Memory B cell (primary cell): ENCODE measurements at regions not wholly inside any gene's neighbourhood (a gene's known extent, or its start where the extent isn't known, plus 50 kb on each side); places are given as distances from the start of the nearest gene placed in this dataset.

Experiments used
- ATAC-seq: fragments of 150-1000 bp; cut with Tn5 transposase; 2 replicates; pipeline ENCODE4 v1.10.0; 2021; ENCODE audit warnings: low read depth, mild to moderate bottlenecking, moderate library complexity
- DNase-seq, 2 donors: peaks; one replicate each; pipeline ENCODE4 v3.0.0; 2022; ENCODE audit warnings: low spot score in 2 of 2
- H3K27ac Mint-ChIP-seq: one replicate; pipeline ENCODE4 v1.8.0; 2022; ENCODE audit warnings: mild to moderate bottlenecking, moderate library complexity, mixed read lengths
- H3K27me3 Mint-ChIP-seq: one replicate; pipeline ENCODE4 v1.8.0; 2022; ENCODE audit warnings: mixed read lengths
- H3K36me3 Mint-ChIP-seq: one replicate; pipeline ENCODE4 v1.8.0; 2022; ENCODE audit warnings: mild to moderate bottlenecking, mixed read lengths
- H3K4me1 Mint-ChIP-seq: one replicate; pipeline ENCODE4 v1.8.0; 2022; ENCODE audit warnings: mixed read lengths
- H3K4me3 Mint-ChIP-seq: one replicate; pipeline ENCODE4 v1.8.0; 2022; ENCODE audit warnings: mild to moderate bottlenecking, moderate library complexity, mixed read lengths
- H3K9me3 Mint-ChIP-seq: one replicate; pipeline ENCODE4 v1.8.0; 2022; ENCODE audit warnings: mixed read lengths

GRCh38 chr2:71878626-71879508, 268.8 kb downstream of the CYP26B1 start:
- DNase-seq (no peak), ATAC-seq (no peak)
- no peaks in the 10 kb centered on the region for H3K36me3 Mint-ChIP-seq
- H3K27ac Mint-ChIP-seq, result no peak overlapping the region
- no peaks in the 10 kb centered on the region for H3K4me1 Mint-ChIP-seq
- H3K9me3 Mint-ChIP-seq, result no peaks in the 10 kb centered on the region
- H3K4me3 Mint-ChIP-seq, result no peak overlapping the region
- peaks cover 3% of the 10 kb centered on the region for H3K27me3 Mint-ChIP-seq

GRCh38 chr2:71877636-71878035, 270.0 kb downstream of the CYP26B1 start:
- ATAC-seq (no peak), DNase-seq (no peak)

GRCh38 chr2:71876542-71877451, 270.9 kb downstream of the CYP26B1 start:
- ATAC-seq (no peak), DNase-seq (no peak)
- no peaks in the 10 kb centered on the region for H3K4me1 Mint-ChIP-seq
- no peaks in the 10 kb centered on the region for H3K36me3 Mint-ChIP-seq
- peaks cover 7% of the 10 kb centered on the region for H3K27me3 Mint-ChIP-seq
- peaks cover 2% of the 10 kb centered on the region for H3K9me3 Mint-ChIP-seq
- no peak overlapping the region for H3K4me3 Mint-ChIP-seq
- H3K27ac Mint-ChIP-seq, result no peak overlapping the region

More at GRCh38 chr2:71877636-71878035, 270.0 kb downstream of the CYP26B1 start:
- H3K27ac Mint-ChIP-seq, result no peak overlapping the region
- H3K4me1 Mint-ChIP-seq, result no peaks in the 10 kb centered on the region
- H3K4me3 Mint-ChIP-seq, result no peak overlapping the region
- peaks cover 2% of the 10 kb centered on the region for H3K9me3 Mint-ChIP-seq
- no peaks in the 10 kb centered on the region for H3K36me3 Mint-ChIP-seq
- peaks cover 6% of the 10 kb centered on the region for H3K27me3 Mint-ChIP-seq

- no peak overlapping the region for H3K27ac Mint-ChIP-seq
- H3K9me3 Mint-ChIP-seq, result peaks cover 4% of the 10 kb centered on the region
- ATAC-seq (no peak), DNase-seq (no peak)
- no peak overlapping the region for H3K4me3 Mint-ChIP-seq
- H3K36me3 Mint-ChIP-seq, result no peaks in the 10 kb centered on the region
- H3K4me1 Mint-ChIP-seq, result no peaks in the 10 kb centered on the region
- H3K27me3 Mint-ChIP-seq, result peaks cover 11% of the 10 kb centered on the region
These were observed 275.1 kb downstream of the CYP26B1 start for GRCh38 chr2:71872466-71873051.

GRCh38 chr2:71865391-71865965, 282.2 kb downstream of the CYP26B1 start:
- no peaks in the 10 kb centered on the region for H3K4me1 Mint-ChIP-seq

GRCh38 chr2:71864085-71864484, 283.6 kb downstream of the CYP26B1 start:
- no peak for DNase-seq
- Mint-ChIP-seq H3K4me3 (no peak overlapping the region), H3K4me1 (no peaks in the 10 kb centered on the region), H3K27me3 (peaks cover 6% of the 10 kb centered on the region), H3K36me3 (no peaks in the 10 kb centered on the region), H3K27ac (no peak overlapping the region), H3K9me3 (no peaks in the 10 kb centered on the region)
- no peak for ATAC-seq

More at GRCh38 chr2:71865391-71865965, 282.2 kb downstream of the CYP26B1 start:
- Mint-ChIP-seq H3K9me3 (no peaks in the 10 kb centered on the region), H3K4me3 (no peak overlapping the region), H3K27me3 (peaks cover 6% of the 10 kb centered on the region), H3K36me3 (no peaks in the 10 kb centered on the region), H3K27ac (no peak overlapping the region)
- DNase-seq (no peak), ATAC-seq (no peak)

- ATAC-seq, result no peak
- peaks cover 7% of the 10 kb centered on the region for H3K27me3 Mint-ChIP-seq
- H3K36me3 Mint-ChIP-seq, result no peaks in the 10 kb centered on the region
- H3K4me3 Mint-ChIP-seq, result no peak overlapping the region
- H3K4me1 Mint-ChIP-seq, result no peaks in the 10 kb centered on the region
- H3K27ac Mint-ChIP-seq, result no peak overlapping the region
- H3K9me3 Mint-ChIP-seq, result no peaks in the 10 kb centered on the region
- no peak for DNase-seq
These were observed 284.3 kb downstream of the CYP26B1 start for GRCh38 chr2:71863396-71863795.

- ATAC-seq, result no peak
- Mint-ChIP-seq H3K27me3 (peaks cover 7% of the 10 kb centered on the region), H3K4me3 (no peak overlapping the region), H3K27ac (no peak overlapping the region), H3K4me1 (no peaks in the 10 kb centered on the region), H3K36me3 (no peaks in the 10 kb centered on the region), H3K9me3 (no peaks in the 10 kb centered on the region)
- DNase-seq, result no peak
These were observed 284.7 kb downstream of the CYP26B1 start for GRCh38 chr2:71862921-71863320.

GRCh38 chr2:71861186-71862160, 286.2 kb downstream of the CYP26B1 start:
- Mint-ChIP-seq H3K27me3 (peaks cover 7% of the 10 kb centered on the region), H3K4me3 (no peak overlapping the region), H3K36me3 (no peaks in the 10 kb centered on the region), H3K27ac (no peak overlapping the region), H3K4me1 (no peaks in the 10 kb centered on the region), H3K9me3 (no peaks in the 10 kb centered on the region)
- ATAC-seq, result no peak
- DNase-seq, result no peak

- H3K4me1 Mint-ChIP-seq, result no peaks in the 10 kb centered on the region
These were observed 287.2 kb downstream of the CYP26B1 start for GRCh38 chr2:71860381-71860926.

GRCh38 chr2:71859211-71859847, 288.3 kb downstream of the CYP26B1 start:
- Mint-ChIP-seq H3K36me3 (no peaks in the 10 kb centered on the region), H3K27me3 (peaks cover 6% of the 10 kb centered on the region), H3K4me1 (no peaks in the 10 kb centered on the region), H3K27ac (no peak overlapping the region), H3K9me3 (peaks cover 4% of the 10 kb centered on the region), H3K4me3 (no peak overlapping the region)
- ATAC-seq, result no peak
- DNase-seq, result no peak

More at GRCh38 chr2:71860381-71860926, 287.2 kb downstream of the CYP26B1 start:
- no peaks in the 10 kb centered on the region for H3K36me3 Mint-ChIP-seq
- no peak for DNase-seq
- H3K4me3 Mint-ChIP-seq, result no peak overlapping the region
- peaks cover 7% of the 10 kb centered on the region for H3K27me3 Mint-ChIP-seq
- peaks cover 4% of the 10 kb centered on the region for H3K9me3 Mint-ChIP-seq
- no peak for ATAC-seq
- no peak overlapping the region for H3K27ac Mint-ChIP-seq

GRCh38 chr2:71858071-71858470, 289.6 kb downstream of the CYP26B1 start:
- no peaks in the 10 kb centered on the region for H3K36me3 Mint-ChIP-seq
- no peak for DNase-seq
- H3K27me3 Mint-ChIP-seq, result peaks cover 6% of the 10 kb centered on the region
- no peak overlapping the region for H3K4me3 Mint-ChIP-seq
- ATAC-seq, result no peak
- H3K4me1 Mint-ChIP-seq, result no peaks in the 10 kb centered on the region
- H3K9me3 Mint-ChIP-seq, result peaks cover 4% of the 10 kb centered on the region
- no peak overlapping the region for H3K27ac Mint-ChIP-seq
